Liver (tissue), 8 donors: ENCODE measurements at regions not wholly inside any gene's neighbourhood (a gene's known extent, or its start where the extent isn't known, plus 50 kb on each side); places are given as distances from the start of the nearest gene placed in this dataset.

Experiments used
- DNase-seq: peaks from one replicate; pipeline ENCODE4 v3.0.0-alpha.2; 2017; ENCODE audit warnings: low spot score
- H3K27ac ChIP-seq, 2 donors: one replicate each; pipeline ENCODE4 v1.7.0; 2013; ENCODE audit warnings: inconsistent platforms in 2 of 2, low read length in 2 of 2, control low read depth in 1 of 2, low read depth in 1 of 2, mild to moderate bottlenecking in 1 of 2
- H3K27me3 ChIP-seq, 4 donors: one replicate each; pipeline versions ENCODE4 v1.6.1 to v1.7.0; 2013; ENCODE audit warnings: low read length in 3 of 4, inconsistent platforms in 1 of 4, mild to moderate bottlenecking in 1 of 4, moderate library complexity in 1 of 4; ENCODE audit not compliant: control insufficient read depth in 4 of 4, insufficient read depth in 4 of 4
- H3K36me3 ChIP-seq, 4 donors: one replicate each; pipeline versions ENCODE4 v1.6.1 to v1.7.0; 2013; ENCODE audit warnings: low read length in 3 of 4, mild to moderate bottlenecking in 3 of 4, low read depth in 1 of 4, moderate library complexity in 1 of 4; ENCODE audit not compliant: control insufficient read depth in 4 of 4, insufficient read depth in 3 of 4
- H3K4me1 ChIP-seq, 4 donors: one replicate each; pipeline versions ENCODE4 v1.6.1 to v1.7.0; 2013; ENCODE audit warnings: low read length in 3 of 4, mild to moderate bottlenecking in 3 of 4, moderate library complexity in 1 of 4; ENCODE audit not compliant: control insufficient read depth in 4 of 4, insufficient read depth in 4 of 4
- H3K4me3 ChIP-seq, 3 donors: one replicate each; pipeline versions ENCODE4 v1.6.1 to v1.7.0; 2013; ENCODE audit warnings: low read length in 3 of 3, control low read depth in 1 of 3, low read depth in 1 of 3, mild to moderate bottlenecking in 1 of 3
- H3K9ac ChIP-seq, 2 donors: one replicate each; pipeline ENCODE4 v1.7.0; 2013; ENCODE audit warnings: low read length in 2 of 2, mild to moderate bottlenecking in 2 of 2, moderate library complexity in 2 of 2, control low read depth in 1 of 2, low read depth in 1 of 2
- H3K9me3 ChIP-seq, 4 donors: one replicate each; pipeline versions ENCODE4 v1.6.1 to v1.7.0; 2013; ENCODE audit warnings: low read length in 3 of 4; ENCODE audit not compliant: control insufficient read depth in 4 of 4
- CTCF ChIP-seq: fragments of 150-350 bp; IDR thresholded peaks from 2 replicates; pipeline ENCODE4 v1.5.1; 2017; ENCODE audit warnings: improper control_type of control experiment, low read depth, low read length; ENCODE audit not compliant: missing input control
- EGR1 ChIP-seq, 2 donors: IDR thresholded peaks; 2 replicates each; pipeline ENCODE4 v1.6.1; 2016 to 2018; ENCODE audit warnings: antibody characterized with exemption in 2 of 2, low read depth in 2 of 2
- FOXA1 ChIP-seq: IDR thresholded peaks from 2 replicates; pipeline ENCODE4 v1.6.1; 2016; ENCODE audit warnings: antibody characterized with exemption
- FOXA2 ChIP-seq: IDR thresholded peaks from 2 replicates; pipeline ENCODE4 v1.6.1; 2016; ENCODE audit warnings: antibody characterized with exemption
- GABPA ChIP-seq, 2 donors: IDR thresholded peaks in 1 of 2; conservative IDR thresholded peaks in 1 of 2; 2 replicates each; pipeline ENCODE4 v1.6.1; 2016; ENCODE audit warnings: antibody characterized with exemption in 2 of 2, mild to moderate bottlenecking in 1 of 2, moderate library complexity in 1 of 2
- HNF4A ChIP-seq, 2 donors: conservative IDR thresholded peaks; 2 replicates each; pipeline ENCODE4 v1.6.1; 2016; ENCODE audit warnings: antibody characterized with exemption in 2 of 2, mild to moderate bottlenecking in 2 of 2
- HNF4G ChIP-seq: IDR thresholded peaks from 2 replicates; pipeline ENCODE4 v1.6.1; 2016; ENCODE audit warnings: antibody characterized with exemption
- JUND ChIP-seq, 2 donors: IDR thresholded peaks; 2 replicates each; pipeline ENCODE4 v1.6.1; 2016; ENCODE audit warnings: antibody characterized with exemption in 2 of 2
- NR2F2 ChIP-seq: IDR thresholded peaks from 2 replicates; pipeline ENCODE4 v1.6.1; 2016; ENCODE audit warnings: antibody characterized with exemption
- RAD21 ChIP-seq, 2 donors: IDR thresholded peaks; 2 replicates each; pipeline ENCODE4 v1.6.1; 2016; ENCODE audit warnings: antibody characterized with exemption in 2 of 2, mild to moderate bottlenecking in 2 of 2
- REST ChIP-seq: IDR thresholded peaks from 2 replicates; pipeline ENCODE4 v1.6.1; 2016; ENCODE audit warnings: antibody characterized with exemption, mild to moderate bottlenecking
- RXRA ChIP-seq, 2 donors: IDR thresholded peaks; 2 replicates each; pipeline ENCODE4 v1.6.1; 2017 to 2018; ENCODE audit warnings: antibody characterized with exemption in 2 of 2, mild to moderate bottlenecking in 1 of 2
- SP1 ChIP-seq: IDR thresholded peaks from 2 replicates; pipeline ENCODE4 v1.6.1; 2018; ENCODE audit warnings: antibody characterized with exemption, mild to moderate bottlenecking
- TAF1 ChIP-seq: conservative IDR thresholded peaks from 2 replicates; pipeline ENCODE4 v1.6.1; 2016; ENCODE audit warnings: antibody characterized with exemption, mild to moderate bottlenecking
- YY1 ChIP-seq: IDR thresholded peaks from 2 replicates; pipeline ENCODE4 v1.6.1; 2016; ENCODE audit warnings: antibody characterized with exemption, mild to moderate bottlenecking
- ZBTB33 ChIP-seq: IDR thresholded peaks from 2 replicates; pipeline ENCODE4 v1.6.1; 2016; ENCODE audit warnings: antibody characterized with exemption
- WGBS: extraction: QIAGEN DNeasy Blood & Tissue Kit; methylation state at CpG from one replicate; pipeline ENCODE4 v1.1.7; 2013; 5-methylcytosine and 5-hydroxymethylcytosine counted together
- TF ChIP-seq, protein P1 (sequence below): IDR thresholded peaks from 2 replicates; pipeline ENCODE4 v1.6.1; 2016; ENCODE audit warnings: antibody characterized with exemption
- donor health status: healthy.
- donor health status: healthy.
- donor health status: healthy.
- donor health status: healthy.
- donor health status: healthy.

- WGBS, result 89% methylated on average over 4 of the region's 4 CpGs
- H3K4me3 ChIP-seq, result no peak overlapping the region
- no peak for DNase-seq
- H3K4me1 ChIP-seq, result no peaks in the 10 kb centered on the region
- TF ChIP-seq HNF4A (conservative IDR thresholded peaks at IDR 0.05) (no peak), RAD21 (IDR thresholded peaks at IDR 0.05) (no peak), FOXA2 (no peak), TAF1 (no peak), YY1 (no peak), GABPA (IDR thresholded peaks at IDR 0.05 in 1 of 2, conservative IDR thresholded peaks at IDR 0.05 in 1 of 2) (no peak)
- H3K9ac ChIP-seq, result no peak overlapping the region
- H3K36me3 ChIP-seq, result no peaks in the 10 kb centered on the region
- H3K9me3 ChIP-seq, result no peaks in the 10 kb centered on the region
- no peak overlapping the region for H3K27ac ChIP-seq
- no peaks in the 10 kb centered on the region for H3K27me3 ChIP-seq
Measured at GRCh38 chr15:95429345-95429744, 901.2 kb upstream of the NR2F2 start.

DNA sequence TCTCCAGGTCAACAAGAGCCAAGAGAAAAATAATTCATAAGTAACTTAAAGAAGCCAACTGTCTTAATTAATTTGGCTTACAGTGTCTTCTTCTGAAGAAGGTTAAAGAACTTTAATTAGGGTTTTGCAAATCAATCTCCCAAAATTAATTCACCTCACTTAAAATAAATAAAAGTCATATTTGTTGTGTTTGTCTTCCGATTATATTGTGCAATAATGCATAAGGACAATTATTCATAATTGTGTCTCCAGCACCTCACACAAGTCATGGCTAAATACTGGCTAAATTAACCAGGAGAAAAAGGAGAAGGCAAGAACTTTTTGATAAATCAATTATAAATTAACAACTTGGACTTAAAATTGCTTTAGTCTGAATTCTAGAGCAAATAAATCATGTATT, 899.0 kb upstream of the NR2F2 start:
- DNase-seq, result no peak
- H3K9ac ChIP-seq, result no peak overlapping the region
- WGBS, result 69% methylated on average over 1 of the region's 1 CpG
- no peaks in the 10 kb centered on the region for H3K9me3 ChIP-seq
- H3K27me3 ChIP-seq, result no peaks in the 10 kb centered on the region
- no peak for TF ChIP-seq HNF4G
- no peak for TF ChIP-seq YY1
- TF ChIP-seq JUND (IDR thresholded peaks at IDR 0.05), result no peak
- no peak for TF ChIP-seq REST
- no peak for TF ChIP-seq EGR1 (IDR thresholded peaks at IDR 0.05; ENCODE audit: low read depth in 2 of 2)
- no peak overlapping the region for H3K4me3 ChIP-seq
- H3K4me1 ChIP-seq, result no peaks in the 10 kb centered on the region
- no peaks in the 10 kb centered on the region for H3K36me3 ChIP-seq
- no peak overlapping the region for H3K27ac ChIP-seq

- Histone ChIP-seq H3K4me1 (no peaks in the 10 kb centered on the region), H3K9ac (no peak overlapping the region), H3K36me3 (no peaks in the 10 kb centered on the region), H3K27me3 (no peaks in the 10 kb centered on the region), H3K9me3 (no peaks in the 10 kb centered on the region), H3K4me3 (no peak overlapping the region), H3K27ac (no peak overlapping the region)
- WGBS, result 71% methylated on average over 2 of the region's 2 CpGs
- DNase-seq, result no peak
- TF ChIP-seq FOXA1 (no peak), HNF4A (conservative IDR thresholded peaks at IDR 0.05) (no peak), FOXA2 (no peak), TAF1 (no peak), REST (no peak), EGR1 (IDR thresholded peaks at IDR 0.05; ENCODE audit: low read depth in 2 of 2) (no peak), CTCF (no peak), JUND (IDR thresholded peaks at IDR 0.05) (no peak), ZBTB33 (no peak), RXRA (IDR thresholded peaks at IDR 0.05) (no peak), NR2F2 (no peak), SP1 (no peak), YY1 (no peak)
- TF ChIP-seq, protein P1, sequence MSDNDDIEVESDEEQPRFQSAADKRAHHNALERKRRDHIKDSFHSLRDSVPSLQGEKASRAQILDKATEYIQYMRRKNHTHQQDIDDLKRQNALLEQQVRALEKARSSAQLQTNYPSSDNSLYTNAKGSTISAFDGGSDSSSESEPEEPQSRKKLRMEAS, result no peak
Measured at GRCh38 chr15:95432878-95433405, 897.6 kb upstream of the NR2F2 start.
